IPS-NIHi7 (cell line): ENCODE measurements at regions not wholly inside any gene's neighbourhood (a gene's known extent, or its start where the extent isn't known, plus 50 kb on each side); places are given as distances from the start of the nearest gene placed in this dataset.
"Not testable (repeated sequence)": the region's sequence is repeated elsewhere in the genome, so short reads cannot be mapped to it uniquely, and the experiment has no call there.

ENCODE experiments used
- DNase-seq: peaks from one replicate; pipeline ENCODE4 v3.0.0; 2012; ENCODE audit warnings: mixed read lengths; ENCODE audit errors: extremely low spot score

- no peak for DNase-seq
Observed at GRCh38 chr4:77220828-77221613, 64.0 kb downstream of the CCNG2 start.

GRCh38 chr4:77225022-77225421 lies 68.0 kb downstream of the CCNG2 start:
- DNase-seq = no peak

- DNase-seq = no peak
Observed at GRCh38 chr4:77226939-77227705, 70.1 kb downstream of the CCNG2 start.

- DNase-seq = no peak
Observed at GRCh38 chr4:77229433-77229832, 72.4 kb downstream of the CCNG2 start.

- DNase-seq = no peak
Observed at GRCh38 chr4:77232653-77233052, 75.6 kb downstream of the CCNG2 start.

- no peak for DNase-seq
Observed at GRCh38 chr4:77235289-77235854, 78.4 kb downstream of the CCNG2 start.

- no peak for DNase-seq
Observed at GRCh38 chr4:77236806-77237205, 79.8 kb downstream of the CCNG2 start.

- peak; percentile 92 for DNase-seq
Observed at GRCh38 chr4:77240469-77241066, 83.6 kb downstream of the CCNG2 start.

GRCh38 chr4:77248805-77249204 lies 91.8 kb downstream of the CCNG2 start:
- no peak for DNase-seq

- no peak for DNase-seq
Observed at GRCh38 chr4:77251751-77252150, 94.7 kb downstream of the CCNG2 start.

GRCh38 chr4:77263247-77263646 lies 106.2 kb downstream of the CCNG2 start:
- DNase-seq = no peak

GRCh38 chr4:77263976-77264375 lies 107.0 kb downstream of the CCNG2 start:
- not testable (repeated sequence) for DNase-seq

- no peak for DNase-seq
Observed at GRCh38 chr4:77264826-77265225, 107.8 kb downstream of the CCNG2 start.

GRCh38 chr4:77268108-77268507 lies 111.1 kb downstream of the CCNG2 start:
- DNase-seq = no peak

- DNase-seq = no peak
Observed at GRCh38 chr4:77269505-77269904, 112.5 kb downstream of the CCNG2 start.

- DNase-seq = no peak
Observed at GRCh38 chr4:77273412-77273811, 116.4 kb downstream of the CCNG2 start.

- not testable (repeated sequence) for DNase-seq
Observed at GRCh38 chr4:77279114-77279513, 122.1 kb downstream of the CCNG2 start.

- no peak for DNase-seq
Observed at GRCh38 chr4:77282305-77282704, 125.3 kb downstream of the CCNG2 start.

- no peak for DNase-seq
Observed at GRCh38 chr4:77284036-77284435, 127.0 kb downstream of the CCNG2 start.

- no peak for DNase-seq
Observed at GRCh38 chr4:77286906-77287305, 129.9 kb downstream of the CCNG2 start.

- no peak for DNase-seq
Observed at GRCh38 chr4:77293426-77293825, 136.4 kb downstream of the CCNG2 start.

GRCh38 chr4:77300996-77301395 lies 144.0 kb downstream of the CCNG2 start:
- not testable (repeated sequence) for DNase-seq
